BLaER1 (cell line): ENCODE measurements at regions not wholly inside any gene's neighbourhood (a gene's known extent, or its start where the extent isn't known, plus 50 kb on each side); places are given as distances from the start of the nearest gene placed in this dataset.
A peak's percentile ranks its signal among the peaks of the same experiment; 100 is the strongest.

Experiments used
- H3K27ac ChIP-seq: shearing (Covaris generic); formaldehyde crosslinking; 2 replicates; pipeline ENCODE4 v1.8.1; 2022
- H3K27me3 ChIP-seq: shearing (Covaris generic); formaldehyde crosslinking; 2 replicates; pipeline ENCODE4 v1.8.1; 2022
- H3K36me3 ChIP-seq: shearing (Covaris generic); formaldehyde crosslinking; 2 replicates; pipeline ENCODE4 v1.8.1; 2022
- H3K4me1 ChIP-seq: shearing (Covaris generic); formaldehyde crosslinking; 2 replicates; pipeline ENCODE4 v1.8.1; 2022
- H3K4me2 ChIP-seq: shearing (Covaris generic); formaldehyde crosslinking; 2 replicates; pipeline ENCODE4 v1.8.1; 2022
- H3K4me3 ChIP-seq: shearing (Covaris generic); formaldehyde crosslinking; 2 replicates; pipeline ENCODE4 v1.8.1; 2022
- H3K9ac ChIP-seq: shearing (Covaris generic); formaldehyde crosslinking; 2 replicates; pipeline ENCODE4 v1.8.1; 2022
- H3K9me3 ChIP-seq: shearing (Covaris generic); formaldehyde crosslinking; 2 replicates; pipeline ENCODE4 v1.8.1; 2022
- H4K20me1 ChIP-seq: shearing (Covaris generic); formaldehyde crosslinking; 2 replicates; pipeline ENCODE4 v1.8.1; 2022
- Cebpa-rat ChIP-seq: shearing (Covaris generic); IDR thresholded peaks from 2 replicates; pipeline ENCODE4 v1.8.1; 2022

GRCh38 chr13:71115301-71115700 lies 751.7 kb downstream of the DACH1 start:
- no peak for TF ChIP-seq Cebpa-rat
- Histone ChIP-seq H3K36me3 (no peaks in the 10 kb centered on the region), H4K20me1 (no peaks in the 10 kb centered on the region), H3K9ac (no peak overlapping the region), H3K4me1 (no peaks in the 10 kb centered on the region), H3K4me2 (no peak overlapping the region), H3K27me3 (no peaks in the 10 kb centered on the region), H3K4me3 (no peak overlapping the region), H3K9me3 (no peaks in the 10 kb centered on the region), H3K27ac (no peak overlapping the region)

- no peak overlapping the region for H3K27ac ChIP-seq
- no peak overlapping the region for H3K9ac ChIP-seq
- H3K4me2 ChIP-seq, result no peak overlapping the region
- no peak for TF ChIP-seq Cebpa-rat
- H3K36me3 ChIP-seq, result no peaks in the 10 kb centered on the region
- no peaks in the 10 kb centered on the region for H3K9me3 ChIP-seq
- H4K20me1 ChIP-seq, result no peaks in the 10 kb centered on the region
- no peaks in the 10 kb centered on the region for H3K4me1 ChIP-seq
- no peaks in the 10 kb centered on the region for H3K27me3 ChIP-seq
- H3K4me3 ChIP-seq, result no peak overlapping the region
Measured at GRCh38 chr13:71096421-71096820, 770.6 kb downstream of the DACH1 start.

- Histone ChIP-seq H4K20me1 (no peaks in the 10 kb centered on the region), H3K36me3 (no peaks in the 10 kb centered on the region), H3K27ac (no peak overlapping the region), H3K9ac (no peak overlapping the region), H3K9me3 (no peaks in the 10 kb centered on the region), H3K4me1 (no peaks in the 10 kb centered on the region), H3K4me2 (no peak overlapping the region), H3K27me3 (no peaks in the 10 kb centered on the region), H3K4me3 (no peak overlapping the region)
- TF ChIP-seq Cebpa-rat, result no peak
Measured at GRCh38 chr13:71090990-71091389, 776.0 kb downstream of the DACH1 start.

GRCh38 chr13:71089056-71089455 lies 777.9 kb downstream of the DACH1 start:
- no peaks in the 10 kb centered on the region for H3K27me3 ChIP-seq
- no peaks in the 10 kb centered on the region for H3K9me3 ChIP-seq
- H3K4me2 ChIP-seq, result no peak overlapping the region
- no peaks in the 10 kb centered on the region for H3K36me3 ChIP-seq
- H3K4me3 ChIP-seq, result no peak overlapping the region
- no peaks in the 10 kb centered on the region for H3K4me1 ChIP-seq
- H3K9ac ChIP-seq, result no peak overlapping the region
- no peak for TF ChIP-seq Cebpa-rat
- H3K27ac ChIP-seq, result no peak overlapping the region
- no peaks in the 10 kb centered on the region for H4K20me1 ChIP-seq

- no peak for TF ChIP-seq Cebpa-rat
Measured at GRCh38 chr13:71087432-71087831, 779.6 kb downstream of the DACH1 start.

DNA sequence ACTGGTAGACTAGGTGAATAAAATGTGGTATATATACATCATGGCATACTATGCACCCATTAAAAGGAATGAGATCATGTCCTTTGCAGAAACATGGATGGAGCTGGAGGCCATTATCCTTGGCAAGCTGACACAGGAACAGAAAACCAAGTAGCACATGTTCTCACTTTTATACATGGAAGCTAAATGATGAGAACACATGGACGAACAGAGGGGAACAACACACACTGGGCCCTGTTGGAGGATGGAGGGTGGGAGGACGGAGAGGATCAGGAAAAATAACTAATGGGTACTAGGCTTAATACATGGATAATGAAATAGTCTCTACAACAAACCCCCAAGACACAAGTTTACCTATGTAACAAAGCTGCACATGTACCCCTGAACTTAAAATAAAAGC lies 780.0 kb downstream of the DACH1 start:
- Histone ChIP-seq H3K27me3 (no peaks in the 10 kb centered on the region), H3K27ac (no peak overlapping the region), H3K4me3 (no peak overlapping the region), H4K20me1 (no peaks in the 10 kb centered on the region), H3K4me1 (no peaks in the 10 kb centered on the region), H3K4me2 (no peak overlapping the region), H3K36me3 (no peaks in the 10 kb centered on the region), H3K9me3 (no peaks in the 10 kb centered on the region), H3K9ac (no peak overlapping the region)
- TF ChIP-seq Cebpa-rat, result no peak

More at GRCh38 chr13:71087432-71087831, 779.6 kb downstream of the DACH1 start:
- no peaks in the 10 kb centered on the region for H3K9me3 ChIP-seq
- no peak overlapping the region for H3K9ac ChIP-seq
- no peaks in the 10 kb centered on the region for H4K20me1 ChIP-seq
- no peak overlapping the region for H3K27ac ChIP-seq
- H3K4me1 ChIP-seq, result no peaks in the 10 kb centered on the region
- no peak overlapping the region for H3K4me2 ChIP-seq
- H3K27me3 ChIP-seq, result no peaks in the 10 kb centered on the region
- no peaks in the 10 kb centered on the region for H3K36me3 ChIP-seq
- no peak overlapping the region for H3K4me3 ChIP-seq

DNA sequence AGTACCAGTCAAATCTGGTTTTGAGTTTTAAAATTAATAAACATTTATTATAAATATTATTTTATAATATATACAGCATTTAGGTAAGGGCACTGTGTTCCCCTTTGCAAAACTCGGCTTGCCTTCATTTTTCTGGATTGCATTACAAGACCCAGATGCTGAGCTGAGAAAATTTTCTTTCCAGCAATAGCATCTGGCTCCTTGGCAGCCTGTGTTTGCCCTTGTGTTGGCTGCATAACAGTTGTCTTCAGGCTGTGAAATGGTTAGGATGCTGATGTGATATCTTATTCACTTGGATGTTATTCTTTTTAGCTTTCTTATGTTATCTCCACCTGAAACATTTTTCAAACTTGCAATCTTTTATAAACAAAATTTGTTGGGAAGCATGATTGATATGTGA lies 784.4 kb downstream of the DACH1 start:
- Histone ChIP-seq H3K9me3 (no peaks in the 10 kb centered on the region), H3K4me3 (no peak overlapping the region), H3K9ac (no peak overlapping the region), H3K36me3 (no peaks in the 10 kb centered on the region), H3K27ac (no peak overlapping the region), H3K27me3 (no peaks in the 10 kb centered on the region), H4K20me1 (no peaks in the 10 kb centered on the region), H3K4me2 (no peak overlapping the region), H3K4me1 (no peaks in the 10 kb centered on the region)
- no peak for TF ChIP-seq Cebpa-rat

DNA sequence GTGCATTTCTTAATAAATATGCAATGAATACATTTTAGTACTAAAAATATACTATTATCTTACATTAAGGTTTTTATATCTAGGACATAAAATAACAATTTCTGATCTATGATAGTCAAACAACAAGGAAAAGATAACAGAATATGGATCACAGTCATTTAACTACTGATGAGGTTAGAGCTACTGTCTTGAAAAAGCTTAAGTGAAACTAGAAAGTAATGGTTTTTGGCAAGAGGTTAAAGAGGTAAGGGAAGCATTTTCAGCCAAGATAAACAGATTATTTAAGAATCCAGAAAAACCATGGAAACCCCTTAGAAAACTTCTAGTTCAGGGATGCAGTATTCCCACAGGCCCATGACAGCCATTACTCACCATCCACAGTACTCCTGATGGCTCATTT lies 787.4 kb downstream of the DACH1 start:
- Histone ChIP-seq H3K9me3 (no peaks in the 10 kb centered on the region), H3K4me3 (no peak overlapping the region), H3K4me2 (no peak overlapping the region), H3K27ac (no peak overlapping the region), H3K9ac (no peak overlapping the region), H3K4me1 (no peaks in the 10 kb centered on the region), H4K20me1 (no peaks in the 10 kb centered on the region), H3K36me3 (no peaks in the 10 kb centered on the region), H3K27me3 (no peaks in the 10 kb centered on the region)
- TF ChIP-seq Cebpa-rat, result no peak

DNA sequence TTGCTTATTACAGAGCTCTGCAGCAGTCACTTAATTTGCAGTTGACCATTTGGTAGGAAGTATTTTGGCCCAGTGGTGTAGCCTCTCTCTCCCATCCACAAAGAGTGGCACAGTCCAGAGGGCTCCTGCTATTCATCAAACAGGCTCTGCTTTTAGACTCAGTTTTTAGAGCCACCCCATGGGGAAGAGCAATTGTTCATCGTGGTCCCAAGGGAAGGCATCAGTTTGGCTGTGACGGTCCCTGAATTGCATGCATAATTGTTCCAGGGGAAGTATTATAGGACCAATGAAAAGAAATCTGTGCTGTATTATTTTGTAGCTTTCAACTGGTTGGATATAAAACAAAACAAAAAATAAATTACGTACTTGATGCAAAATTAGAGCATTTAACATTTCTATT lies 799.0 kb downstream of the DACH1 start:
- no peaks in the 10 kb centered on the region for H3K36me3 ChIP-seq
- no peaks in the 10 kb centered on the region for H3K9me3 ChIP-seq
- no peak overlapping the region for H3K4me2 ChIP-seq
- no peaks in the 10 kb centered on the region for H3K4me1 ChIP-seq
- H3K4me3 ChIP-seq, result no peak overlapping the region
- no peaks in the 10 kb centered on the region for H4K20me1 ChIP-seq
- H3K27me3 ChIP-seq, result no peaks in the 10 kb centered on the region
- no peak overlapping the region for H3K9ac ChIP-seq
- H3K27ac ChIP-seq, result no peak overlapping the region
- no peak for TF ChIP-seq Cebpa-rat

- Histone ChIP-seq H3K27me3 (no peaks in the 10 kb centered on the region), H3K4me2 (no peak overlapping the region), H4K20me1 (no peaks in the 10 kb centered on the region), H3K36me3 (no peaks in the 10 kb centered on the region), H3K4me3 (no peak overlapping the region), H3K27ac (no peak overlapping the region), H3K9me3 (peaks cover 3% of the 10 kb centered on the region; the same call in 1 of the 2 replicates), H3K9ac (no peak overlapping the region), H3K4me1 (no peaks in the 10 kb centered on the region)
- TF ChIP-seq Cebpa-rat, result no peak
Measured at GRCh38 chr13:71067165-71067815, 799.7 kb downstream of the DACH1 start.

GRCh38 chr13:71056581-71056980 lies 810.4 kb downstream of the DACH1 start:
- no peak overlapping the region for H3K27ac ChIP-seq
- no peaks in the 10 kb centered on the region for H3K27me3 ChIP-seq
- peak overlapping the region; percentile 27; the same call in 1 of the 2 replicates for H3K4me2 ChIP-seq
- H3K9me3 ChIP-seq, result peaks cover 14% of the 10 kb centered on the region
- H4K20me1 ChIP-seq, result no peaks in the 10 kb centered on the region
- no peak for TF ChIP-seq Cebpa-rat
- H3K9ac ChIP-seq, result no peak overlapping the region
- H3K4me3 ChIP-seq, result no peak overlapping the region
- peaks cover 14% of the 10 kb centered on the region for H3K4me1 ChIP-seq
- H3K36me3 ChIP-seq, result no peaks in the 10 kb centered on the region
